ENCODE measurements at regions not wholly inside any gene's neighbourhood (a gene's known extent, or its start where the extent isn't known, plus 50 kb on each side); places are given as distances from the start of the nearest gene placed in this dataset.
"Not testable (repeated sequence)": the region's sequence is repeated elsewhere in the genome, so short reads cannot be mapped to it uniquely, and the experiment has no call there.

- DNase-seq = no peak
These were observed 59.4 kb downstream of the EBLN1 start for GRCh38 chr10:22158426-22158825.

DNA sequence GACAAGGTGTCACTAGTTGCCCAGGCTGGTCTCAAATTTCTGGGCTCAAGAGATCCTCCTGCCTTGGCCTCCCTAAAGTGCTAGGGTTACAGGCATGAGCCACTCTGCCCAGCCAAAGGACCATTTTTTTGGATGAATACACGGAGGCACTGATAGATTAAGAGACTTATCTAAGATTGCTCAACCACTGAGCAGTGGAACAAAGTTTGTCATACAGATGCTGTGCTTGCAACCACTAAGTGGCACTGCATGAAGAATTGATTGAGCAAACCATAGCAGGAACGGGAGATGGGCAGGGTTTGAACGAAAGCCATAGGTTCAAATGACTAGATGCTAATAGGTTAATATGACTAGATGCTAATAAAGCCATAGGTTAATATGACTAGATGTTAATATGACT is 61.1 kb downstream of the EBLN1 start:
- no peak for DNase-seq

DNA sequence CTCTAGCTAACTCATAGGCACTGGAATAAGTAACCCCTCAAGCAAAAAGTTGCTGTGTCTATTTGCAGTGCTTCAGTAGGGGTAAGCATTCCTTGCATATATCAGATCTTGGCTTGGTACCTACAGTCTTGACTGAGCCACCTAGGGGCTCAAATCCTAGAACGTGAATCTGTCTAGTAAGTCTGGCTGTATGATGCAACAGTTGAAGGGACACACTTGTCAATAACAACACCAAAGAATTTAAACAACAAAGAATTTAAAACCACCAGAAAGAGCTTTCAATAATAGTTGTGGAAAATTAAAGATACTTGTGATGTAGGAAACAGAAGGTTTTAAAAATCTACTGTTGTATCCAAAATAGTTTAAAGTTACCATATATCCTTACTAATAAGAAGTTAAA is 65.4 kb downstream of the EBLN1 start:
- DNase-seq = no peak

GRCh38 chr10:22150842-22151241 is 67.0 kb downstream of the EBLN1 start:
- DNase-seq = no peak

- no peak for DNase-seq
These were observed 68.9 kb downstream of the EBLN1 start for GRCh38 chr10:22148961-22149360.

DNA sequence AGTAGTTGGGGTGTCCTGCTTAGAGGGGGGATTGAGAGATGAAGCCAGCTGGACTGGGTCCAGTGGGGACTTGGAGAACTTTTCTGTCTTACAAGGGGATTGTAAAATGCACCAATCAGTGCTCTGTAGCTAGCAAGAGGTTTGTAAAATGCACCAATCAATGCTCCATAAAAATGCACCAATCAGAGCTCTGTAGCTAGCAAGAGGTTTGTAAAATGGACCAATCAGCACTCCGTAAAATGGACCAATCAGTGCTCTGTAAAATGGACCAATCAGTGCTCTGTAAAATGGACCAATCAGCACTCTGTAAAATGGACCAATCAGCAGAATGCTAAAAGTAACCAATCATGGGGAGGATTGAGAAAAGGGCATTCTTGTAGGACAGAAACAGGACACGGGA is 71.9 kb downstream of the EBLN1 start:
- not testable (repeated sequence) for DNase-seq

- DNase-seq = no peak
These were observed 80.3 kb downstream of the EBLN1 start for GRCh38 chr10:22137542-22137941.

DNA sequence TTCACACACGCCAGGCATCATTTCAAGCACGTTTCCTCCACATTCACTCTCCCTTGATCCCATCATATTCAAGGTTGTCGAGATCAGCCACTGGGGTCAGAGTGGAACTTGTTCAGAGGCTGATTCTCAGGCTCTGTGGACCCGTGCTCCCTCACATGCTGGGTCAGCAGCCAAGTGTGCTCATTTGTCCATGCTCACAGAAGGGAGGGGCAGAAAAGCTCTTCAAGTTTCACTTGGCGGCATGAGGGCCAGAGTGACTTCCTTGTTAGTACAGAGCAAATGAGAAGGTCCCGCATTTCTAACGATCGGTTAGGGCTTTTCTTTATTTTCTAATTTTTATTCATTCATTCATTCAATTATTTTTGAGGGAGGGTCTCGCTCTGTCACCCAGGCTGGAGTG is 82.2 kb downstream of the EBLN1 start:
- no peak for DNase-seq

DNA sequence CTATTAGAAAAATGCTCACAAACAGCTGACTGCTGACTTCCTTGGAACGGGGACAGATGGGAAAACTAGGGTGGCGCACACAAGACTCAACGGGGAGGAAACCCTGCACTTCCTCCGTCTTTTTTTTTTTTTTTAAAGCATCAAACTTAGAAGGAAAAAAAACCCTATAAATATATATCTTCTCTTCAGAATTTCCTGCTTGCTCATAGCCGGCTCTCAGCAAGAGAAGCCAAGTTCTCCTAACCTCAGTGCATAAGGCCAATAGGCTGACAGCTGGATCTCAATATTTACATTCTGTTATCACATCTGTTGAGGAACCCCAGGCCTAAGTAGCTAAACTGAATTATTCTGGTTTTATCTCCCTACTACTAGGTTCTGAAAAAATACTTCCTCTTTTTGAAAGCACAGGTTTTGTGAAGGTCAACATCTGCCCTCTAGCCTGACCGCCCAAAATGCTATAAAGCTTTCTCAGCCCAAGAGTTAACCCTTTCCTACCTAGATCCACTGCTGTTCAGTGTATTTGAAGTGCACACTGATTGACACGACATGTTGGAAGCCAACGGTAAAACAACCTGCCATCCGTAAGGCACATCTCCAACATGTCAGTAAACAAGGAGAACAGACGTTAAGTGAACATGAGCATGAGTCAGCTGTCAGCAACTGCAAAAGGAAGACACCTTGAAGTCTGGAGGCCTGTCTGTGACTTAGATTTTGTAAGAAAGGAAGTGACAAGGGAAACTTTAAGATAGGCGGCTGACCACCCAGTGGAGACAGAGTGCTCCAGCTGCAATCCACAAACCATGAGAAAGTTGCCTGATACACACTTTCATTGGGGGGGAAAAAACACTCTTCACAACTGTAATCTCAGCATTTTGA is 83.8 kb downstream of the EBLN1 start:
- no peak for DNase-seq

GRCh38 chr10:22130824-22131223 is 87.0 kb downstream of the EBLN1 start:
- not testable (repeated sequence) for DNase-seq

- DNase-seq = not testable (repeated sequence)
These were observed 88.2 kb downstream of the EBLN1 start for GRCh38 chr10:22129612-22130011.

DNA sequence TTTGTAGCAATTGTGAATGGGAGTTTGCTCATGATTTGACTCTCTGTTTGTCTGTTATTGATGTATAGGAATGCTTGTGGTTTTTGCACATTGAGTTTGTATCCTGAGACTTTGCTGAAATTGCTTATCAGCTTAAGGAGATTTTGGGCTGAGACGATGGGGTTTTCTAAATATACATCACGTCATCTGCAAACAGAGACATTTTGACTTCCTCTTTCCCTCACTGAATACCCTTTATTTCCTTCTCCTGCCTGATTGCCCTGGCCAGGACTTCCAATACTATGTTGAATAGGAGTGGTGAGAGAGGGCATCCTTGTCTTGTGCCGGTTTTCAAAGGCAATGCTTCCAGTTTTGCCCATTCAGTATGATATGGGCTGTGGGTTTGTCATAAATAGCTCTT is 96.6 kb downstream of the EBLN1 start:
- DNase-seq = not testable (repeated sequence)

DNA sequence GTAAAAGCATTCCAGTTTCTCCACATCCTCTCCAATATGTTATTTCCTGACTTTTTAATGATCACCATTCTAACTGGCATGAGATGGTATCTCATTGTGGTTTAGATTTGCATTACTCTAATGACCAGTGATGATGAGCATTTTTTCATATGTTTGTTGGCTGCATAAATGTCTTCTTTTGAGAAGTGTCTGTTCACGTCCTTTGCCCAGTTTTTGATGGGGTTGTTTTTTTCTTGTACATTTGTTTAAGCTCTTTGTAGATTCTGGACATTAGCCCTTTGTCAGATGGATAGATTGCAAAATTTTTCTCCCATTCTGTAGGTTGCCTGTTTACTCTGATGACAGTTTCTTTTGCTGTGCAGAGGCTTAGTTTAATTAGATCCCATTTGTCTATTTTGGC is 97.7 kb downstream of the EBLN1 start:
- not testable (repeated sequence) for DNase-seq

- DNase-seq = not testable (repeated sequence)
These were observed 98.2 kb downstream of the EBLN1 start for GRCh38 chr10:22119575-22119974.

DNA sequence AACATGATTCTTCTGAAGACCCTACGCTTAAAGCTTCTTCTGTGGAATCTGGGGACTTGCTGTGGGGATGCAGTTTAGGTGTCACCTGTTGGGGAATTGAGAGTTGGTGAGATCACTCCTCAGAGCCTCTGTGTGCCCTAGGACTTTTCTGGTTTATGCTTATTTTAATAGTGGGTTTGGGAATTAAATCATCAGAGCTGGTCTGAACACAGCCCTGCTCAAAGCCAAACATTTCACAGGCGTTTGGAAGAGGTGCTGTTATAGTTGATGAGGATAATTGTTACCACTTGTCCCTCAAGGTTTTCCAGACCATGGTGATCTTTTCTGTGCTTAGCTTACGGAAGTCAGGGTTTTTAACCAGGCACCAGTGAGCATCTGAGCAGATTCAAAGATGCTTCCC is 106.1 kb downstream of the EBLN1 start:
- no peak for DNase-seq

DNA sequence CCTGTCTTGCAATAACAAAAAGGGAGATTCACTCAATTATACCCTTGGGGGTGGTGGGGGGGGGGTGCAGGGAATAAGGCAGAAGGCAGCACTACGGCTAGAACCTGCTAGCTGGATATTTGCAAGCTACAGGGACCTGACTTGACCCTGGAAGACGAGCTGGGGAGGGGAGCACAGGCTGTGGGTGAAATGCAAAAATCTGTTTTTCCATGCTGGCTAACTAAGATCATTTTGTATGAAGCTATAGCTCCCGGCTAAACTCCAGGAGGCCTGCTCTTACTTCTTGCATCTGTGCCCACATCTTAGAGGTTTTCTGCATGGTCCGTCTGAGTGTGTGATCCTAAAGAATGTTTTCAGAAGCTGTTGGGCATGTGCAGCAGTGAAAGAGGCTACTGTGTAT is 106.6 kb downstream of the EBLN1 start:
- DNase-seq = no peak

DNA sequence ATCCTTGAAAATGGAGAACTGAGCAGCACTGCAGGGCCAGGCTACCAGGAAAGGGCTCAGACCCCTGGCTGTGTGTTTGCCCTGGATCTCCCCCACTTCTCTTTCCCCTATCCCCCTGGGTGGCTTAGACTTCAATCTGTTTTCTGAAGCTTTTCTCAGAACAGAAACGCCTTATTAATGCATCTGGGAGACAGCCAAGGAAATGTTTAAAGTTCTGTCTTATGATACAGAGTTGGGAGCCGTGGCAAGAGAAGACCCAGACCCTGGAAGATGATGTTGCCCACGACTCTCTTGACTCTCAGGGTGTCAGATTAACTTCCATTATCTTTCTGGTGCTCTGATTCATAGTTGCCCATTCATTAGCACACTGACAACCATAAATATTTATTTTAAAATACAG is 107.1 kb downstream of the EBLN1 start:
- no peak for DNase-seq

DNA sequence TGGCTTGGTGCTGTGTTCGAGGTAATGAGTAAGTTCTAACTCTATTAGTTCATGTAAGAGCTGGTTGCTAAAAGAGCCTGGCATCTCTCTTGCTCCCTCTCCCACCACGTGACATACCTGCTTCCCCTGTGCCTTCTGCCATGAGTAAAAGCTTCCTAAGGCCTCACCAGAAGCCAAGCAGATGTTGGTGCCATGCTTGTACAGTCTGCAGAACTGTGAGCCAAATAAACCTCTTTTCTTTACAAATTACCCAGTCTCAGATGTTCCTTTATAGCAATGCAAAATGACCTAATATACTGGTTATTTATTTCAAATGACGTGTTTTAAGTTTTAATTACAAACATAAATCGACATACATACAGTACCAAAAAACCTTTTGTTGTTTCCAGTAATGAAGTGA is 101.7 kb upstream of the DNAJC1 start:
- DNase-seq = no peak

- DNase-seq = no peak
These were observed 100.4 kb upstream of the DNAJC1 start for GRCh38 chr10:22103701-22104470.

GRCh38 chr10:22097696-22098095 is 94.2 kb upstream of the DNAJC1 start:
- no peak for DNase-seq

- DNase-seq = not testable (repeated sequence)
These were observed 87.7 kb upstream of the DNAJC1 start for GRCh38 chr10:22091260-22091659.

DNA sequence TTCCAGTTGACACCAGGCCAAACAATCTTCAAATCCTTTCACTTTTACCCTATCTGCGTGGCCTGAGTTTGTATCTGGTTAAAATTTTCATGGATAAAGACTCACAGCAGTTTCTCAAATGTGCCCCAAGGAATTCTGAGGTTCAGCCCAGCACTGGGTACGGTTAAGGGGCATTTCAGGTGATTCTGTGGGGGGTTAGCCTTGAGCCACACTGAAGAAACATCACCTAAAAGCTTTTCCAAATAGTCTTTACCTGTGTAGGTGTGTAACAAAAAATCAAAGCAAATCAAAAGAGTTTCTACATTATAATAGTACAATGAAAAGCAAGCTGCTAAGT is 83.8 kb upstream of the DNAJC1 start:
- no peak for DNase-seq

DNA sequence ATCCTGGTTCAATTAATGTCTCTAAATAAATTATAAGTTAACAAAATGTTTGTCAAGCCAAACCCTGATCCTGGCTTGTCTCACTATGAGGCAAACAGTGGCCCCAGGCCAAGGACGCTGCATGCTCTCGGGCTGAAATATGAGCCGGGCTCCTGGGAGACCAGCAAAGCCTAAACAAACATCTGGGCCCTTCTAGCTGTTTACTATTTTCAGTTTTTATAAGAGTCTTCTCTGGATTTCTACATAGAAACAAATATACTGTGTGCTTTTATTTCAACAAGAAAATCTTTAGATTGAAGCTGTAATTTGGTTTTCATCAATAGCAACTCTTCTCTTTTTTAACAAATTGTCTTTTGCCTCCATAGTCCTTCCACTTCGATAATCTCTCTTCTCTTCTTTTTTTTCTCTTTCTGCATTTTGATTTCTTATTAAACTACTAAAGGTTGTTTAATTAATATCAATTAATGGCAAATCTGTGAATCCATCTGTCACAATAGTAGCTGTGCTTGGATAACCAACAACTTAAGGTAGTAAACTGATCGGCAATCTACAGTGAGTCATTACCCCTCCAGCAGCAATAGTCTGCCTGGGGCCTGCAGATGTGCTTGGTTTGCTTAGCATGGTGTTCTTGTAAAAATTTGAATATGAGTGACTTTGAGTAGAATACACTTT is 83.3 kb upstream of the DNAJC1 start:
- DNase-seq = peak; percentile 35

- not testable (repeated sequence) for DNase-seq
These were observed 76.4 kb upstream of the DNAJC1 start for GRCh38 chr10:22079921-22080320.

Data from DMS153 (cell line).